RCC 7860 (cell line): ENCODE measurements at regions not wholly inside any gene's neighbourhood (a gene's known extent, or its start where the extent isn't known, plus 50 kb on each side); places are given as distances from the start of the nearest gene placed in this dataset.

ENCODE experiments used
- DNase-seq: peaks from one replicate; pipeline ENCODE4 v3.0.0-alpha.2; 2015; ENCODE audit warnings: low spot score
- FAIRE-seq: peaks from 2 replicates; lab custom pipeline; 2012; peaks lifted over from hg19 to GRCh38; lab: Jason Lieb, UNC

DNA sequence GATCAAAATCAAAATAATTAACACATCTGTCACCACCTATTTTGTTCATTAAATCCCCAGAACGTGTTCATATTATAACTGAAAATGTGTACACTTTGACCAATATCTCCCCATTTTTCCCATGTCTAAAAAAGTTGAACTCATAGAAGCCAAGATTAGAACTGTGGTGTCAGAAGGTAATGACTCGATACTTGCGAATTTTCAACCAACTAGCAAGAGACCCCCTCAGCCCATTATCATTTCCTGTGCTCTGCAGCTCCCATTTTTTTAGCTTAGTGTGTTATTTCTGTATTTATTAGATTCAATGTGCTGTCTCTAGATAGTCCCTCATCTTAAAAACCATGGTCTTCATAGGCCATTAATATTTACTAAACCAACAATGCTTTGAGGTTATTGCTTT is 248.7 kb upstream of the PIK3C3 start:
- FAIRE-seq (no peak), DNase-seq (no peak)

DNA sequence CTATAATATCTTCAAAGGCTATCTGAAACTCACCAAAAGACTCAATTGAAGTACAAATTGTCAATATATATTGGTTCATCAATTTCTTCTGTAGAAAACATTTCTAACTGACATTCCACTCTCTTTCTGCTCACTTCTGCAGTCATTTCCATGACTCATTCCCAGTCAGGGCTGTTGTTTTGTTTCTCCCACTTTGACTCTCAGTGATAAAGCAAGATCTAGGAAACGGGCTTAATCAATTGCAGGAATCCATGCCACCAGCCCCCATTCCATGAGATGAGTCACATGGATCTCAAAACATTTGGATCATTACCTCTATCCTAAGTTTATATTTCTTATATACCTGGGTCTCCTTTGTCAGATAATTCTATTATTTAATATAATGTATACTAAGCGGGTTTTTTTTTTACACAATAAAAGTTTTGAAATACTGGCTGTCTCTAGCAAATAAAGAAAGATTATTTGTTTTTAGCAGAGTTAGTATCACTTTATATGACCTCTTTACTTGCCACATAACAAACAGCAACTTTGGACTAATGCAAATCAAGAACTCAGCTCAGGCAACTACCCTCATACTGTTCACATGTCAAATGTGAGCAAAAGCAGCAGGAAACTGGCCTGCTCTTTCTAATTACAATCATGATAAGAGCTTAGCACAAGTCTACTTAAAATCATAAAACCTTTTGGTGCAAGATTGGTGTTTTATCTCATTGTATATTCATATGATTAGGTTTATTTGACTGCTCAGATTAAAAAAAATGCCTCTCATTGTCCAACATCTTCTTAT is 251.1 kb upstream of the PIK3C3 start:
- FAIRE-seq (no peak), DNase-seq (no peak)

DNA sequence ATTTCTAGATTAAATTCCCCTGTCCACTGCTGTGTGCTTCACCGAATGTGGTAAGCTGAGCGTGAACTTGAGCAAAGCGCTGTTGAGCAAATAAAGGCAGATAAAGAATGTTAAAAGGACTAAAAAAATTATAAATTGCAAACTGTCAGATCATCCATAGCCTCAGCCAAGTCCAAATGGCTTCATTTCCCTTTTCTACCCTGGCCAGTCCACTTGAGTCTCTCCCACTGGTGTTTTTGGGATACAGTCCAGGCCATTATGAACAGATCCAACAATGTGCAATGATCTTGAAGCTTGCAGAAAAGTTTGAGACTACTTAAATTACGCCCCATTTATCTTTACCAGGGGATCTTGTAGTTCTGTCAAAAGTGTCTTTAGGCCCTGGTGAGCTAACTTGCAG is 254.6 kb upstream of the PIK3C3 start:
- DNase-seq: no peak
- FAIRE-seq: no peak

DNA sequence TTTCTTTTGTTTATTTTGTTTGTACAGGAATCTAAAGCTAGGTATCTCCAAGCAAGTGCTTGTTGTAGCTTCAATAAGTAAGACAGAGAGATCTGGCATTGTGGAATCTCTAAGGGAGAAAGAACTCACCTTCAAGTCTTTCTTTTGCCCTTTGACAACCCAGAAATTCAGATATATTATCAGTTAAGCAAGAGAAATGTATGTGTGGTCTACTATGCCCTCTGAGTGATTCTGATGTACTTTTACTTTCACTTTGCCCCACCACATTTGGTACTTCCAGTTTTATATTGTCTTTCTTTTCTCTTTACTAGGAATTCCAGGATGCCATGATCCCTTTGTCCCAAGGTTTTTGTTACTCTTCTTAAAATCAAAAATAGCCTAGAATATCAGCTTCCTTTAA is 259.6 kb upstream of the PIK3C3 start:
- FAIRE-seq (no peak), DNase-seq (no peak)

DNA sequence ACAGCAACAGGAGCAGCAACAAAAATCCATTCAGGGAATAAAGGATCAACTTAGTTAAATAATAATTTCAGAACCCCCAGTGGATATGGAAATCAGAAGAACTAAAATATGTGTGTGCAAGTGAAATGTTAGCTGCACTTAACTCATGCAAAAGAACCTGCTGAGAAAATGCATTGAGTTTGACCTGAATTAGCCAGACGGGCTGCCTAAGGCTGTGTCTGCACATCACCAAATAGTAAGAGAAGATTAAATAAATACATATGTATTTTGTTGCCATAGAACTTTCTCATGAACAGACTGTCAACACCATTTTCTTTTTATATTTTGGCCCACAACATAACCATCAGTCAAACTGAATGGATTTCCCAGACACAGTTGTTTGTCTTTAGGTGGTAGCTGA is 262.0 kb upstream of the PIK3C3 start:
- no peak for FAIRE-seq
- DNase-seq: no peak

DNA sequence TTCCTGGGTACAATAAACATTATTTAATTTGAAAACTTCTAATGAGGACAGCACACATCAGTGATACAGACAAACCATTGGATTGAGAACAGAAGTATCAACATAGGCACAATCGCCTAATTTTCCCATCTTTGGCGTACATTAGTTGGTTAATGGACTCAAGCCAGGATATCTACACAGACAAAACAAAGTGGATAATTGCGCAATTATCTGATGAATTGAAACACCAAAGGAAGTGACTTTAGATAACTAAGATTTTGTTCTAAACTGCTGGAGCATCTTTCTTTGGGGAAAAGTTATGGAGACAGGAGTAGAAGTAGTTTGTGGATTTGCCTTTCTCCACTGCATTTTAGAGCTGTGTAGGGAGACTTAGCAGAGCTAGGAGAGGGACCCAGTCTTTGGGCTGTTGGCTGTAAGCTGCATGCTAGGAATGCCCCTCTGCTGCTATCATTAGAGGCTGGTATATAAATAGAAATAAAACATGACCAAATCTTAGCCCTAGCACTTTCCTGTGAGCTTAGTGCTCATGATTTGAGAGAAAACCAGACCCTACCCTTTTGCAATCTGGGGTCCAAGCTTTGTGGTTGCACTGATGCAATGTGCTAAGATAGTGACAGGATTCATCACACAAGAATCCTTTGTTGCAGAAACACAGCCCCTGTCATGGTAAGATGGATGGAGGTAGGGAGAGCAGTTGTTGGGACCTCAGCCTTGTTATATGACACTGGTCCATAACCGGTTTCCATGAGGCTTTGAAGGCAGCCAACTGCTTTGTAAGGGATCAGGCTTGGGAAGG is 264.5 kb upstream of the PIK3C3 start:
- DNase-seq (no peak), FAIRE-seq (no peak)

DNA sequence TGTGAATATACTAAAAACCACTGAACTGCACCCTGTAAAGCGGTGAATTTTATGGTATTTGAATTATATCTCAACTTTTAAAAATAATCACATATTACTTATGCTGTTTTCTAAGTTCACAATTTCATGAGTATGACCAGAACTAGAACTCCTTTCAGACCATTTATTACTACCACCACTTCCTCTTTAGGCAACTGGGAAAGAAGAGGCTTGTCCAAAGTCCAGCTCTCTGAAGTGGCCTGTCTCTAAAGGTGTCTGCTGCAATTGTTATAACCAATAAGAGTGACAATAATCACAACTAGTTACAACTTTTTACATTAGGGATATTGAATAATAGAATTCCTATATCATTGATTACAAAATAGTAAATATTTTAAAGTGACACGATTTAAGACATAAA is 267.9 kb upstream of the PIK3C3 start:
- no peak for FAIRE-seq

DNA sequence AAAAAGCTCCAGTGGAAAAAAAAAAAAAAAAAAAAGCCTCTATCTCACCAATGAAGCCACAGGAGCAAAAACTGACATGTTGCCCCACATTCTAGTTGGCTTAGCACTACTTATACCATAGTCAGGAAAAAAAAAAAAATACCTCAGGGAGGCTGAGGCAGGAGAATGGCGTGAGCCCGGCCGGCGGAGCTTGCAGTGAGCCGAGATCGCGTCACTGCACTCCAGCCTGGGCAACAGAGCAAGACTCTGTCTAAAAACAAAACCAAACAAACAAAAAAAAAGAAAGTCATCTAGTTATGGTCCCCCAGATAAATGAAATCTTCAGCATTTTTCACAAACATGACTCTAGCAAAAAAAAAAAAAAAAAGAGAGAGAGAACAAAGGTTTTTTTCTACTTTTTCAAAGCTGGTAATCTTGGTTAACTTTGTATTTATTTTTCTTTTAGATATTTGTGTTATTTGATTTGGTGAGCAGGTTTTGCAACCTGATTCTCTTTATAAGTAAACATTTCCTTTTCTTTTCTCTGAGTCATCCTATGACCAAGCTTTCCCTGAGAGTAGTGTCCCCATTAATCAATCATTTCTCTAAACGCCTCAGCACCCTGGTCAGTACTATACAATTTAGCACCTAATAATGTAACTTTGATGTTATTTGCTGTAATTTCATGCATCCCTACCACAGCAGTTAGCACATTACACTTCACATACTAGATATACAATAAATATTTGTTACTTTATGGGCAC is 273.7 kb upstream of the PIK3C3 start:
- FAIRE-seq: no peak

More for the DNA sequence above, 267.9 kb upstream of the PIK3C3 start:
- DNase-seq: no peak

DNA sequence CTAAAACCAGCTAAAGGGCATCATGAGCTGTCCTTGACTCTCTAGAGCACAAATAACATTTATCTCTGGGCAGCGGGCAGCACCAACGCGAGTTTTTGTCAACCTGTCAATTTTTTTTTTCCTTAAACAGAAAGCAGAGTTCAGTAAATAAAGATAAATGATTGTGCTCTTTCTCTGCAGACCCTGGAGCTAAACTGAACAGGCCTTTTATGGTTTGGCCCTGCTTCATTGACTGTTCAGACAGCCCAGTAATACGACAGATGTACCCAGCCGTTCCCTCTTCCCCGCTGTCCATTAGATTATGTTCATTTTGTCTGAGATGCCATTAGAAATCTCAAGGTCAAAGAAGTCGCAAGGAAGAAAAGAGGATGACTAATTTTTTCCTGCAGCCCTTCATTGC is 280.5 kb upstream of the PIK3C3 start:
- no peak for FAIRE-seq

More for the DNA sequence above, 273.7 kb upstream of the PIK3C3 start:
- DNase-seq: no peak

DNA sequence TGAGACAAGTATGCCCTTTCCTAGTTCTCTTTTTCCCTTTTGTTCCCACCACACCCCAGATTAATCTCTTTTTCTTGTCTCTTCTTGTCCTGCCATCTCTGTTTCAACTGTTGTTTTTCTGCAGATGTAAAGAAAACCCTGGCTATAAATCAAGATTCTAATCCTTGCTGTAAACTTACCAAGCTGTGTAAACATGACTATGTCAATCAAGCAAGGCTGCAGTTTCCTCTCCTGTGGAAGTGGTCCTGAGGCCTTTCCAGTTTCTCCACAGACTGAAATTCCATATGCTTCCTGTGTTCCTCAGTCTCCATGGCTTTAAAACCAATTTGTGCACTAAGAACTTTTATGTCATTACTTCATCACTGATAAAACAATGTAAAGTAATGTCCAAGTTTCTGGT is 288.8 kb upstream of the PIK3C3 start:
- no peak for FAIRE-seq

More for the DNA sequence above, 280.5 kb upstream of the PIK3C3 start:
- DNase-seq: no peak

DNA sequence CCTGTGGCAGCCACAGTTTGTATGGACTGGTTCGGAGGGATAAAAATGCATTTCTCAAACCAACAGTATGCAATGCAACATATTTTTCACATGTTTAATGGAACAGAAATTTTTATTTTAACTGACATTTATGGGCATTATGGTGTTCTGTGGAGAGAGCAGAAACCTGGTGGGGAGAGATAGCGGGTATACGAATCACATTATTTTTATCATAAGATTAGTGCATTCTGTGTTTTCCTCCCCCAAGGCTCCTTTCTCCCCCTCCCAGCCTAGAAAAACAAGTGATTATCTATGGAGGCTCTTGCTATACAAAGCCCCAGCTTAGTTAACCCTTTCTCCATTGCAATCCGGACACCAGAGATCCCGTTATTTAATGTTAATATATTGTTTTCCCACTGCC is 289.8 kb upstream of the PIK3C3 start:
- DNase-seq (no peak), FAIRE-seq (no peak)

More for the DNA sequence above, 288.8 kb upstream of the PIK3C3 start:
- no peak for DNase-seq

DNA sequence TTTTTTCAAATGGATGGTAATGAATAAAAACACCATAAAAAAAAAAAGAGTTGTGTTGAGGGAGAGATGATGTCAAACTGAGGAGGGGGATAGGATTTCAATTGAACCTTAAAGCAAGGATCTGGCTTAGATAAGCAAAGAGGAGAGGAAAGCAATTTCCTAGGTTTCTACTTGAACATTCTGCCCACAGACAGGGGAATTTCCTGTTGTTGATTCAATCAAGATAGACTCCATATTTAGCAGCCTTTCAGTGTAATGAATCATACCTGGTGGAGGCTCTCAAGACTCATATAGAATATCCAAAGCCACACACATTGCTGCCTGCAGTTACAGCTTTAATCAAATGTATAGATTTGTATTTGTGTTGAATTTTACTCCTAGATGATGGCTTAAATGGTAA is 294.4 kb upstream of the PIK3C3 start:
- no peak for FAIRE-seq
- no peak for DNase-seq

DNA sequence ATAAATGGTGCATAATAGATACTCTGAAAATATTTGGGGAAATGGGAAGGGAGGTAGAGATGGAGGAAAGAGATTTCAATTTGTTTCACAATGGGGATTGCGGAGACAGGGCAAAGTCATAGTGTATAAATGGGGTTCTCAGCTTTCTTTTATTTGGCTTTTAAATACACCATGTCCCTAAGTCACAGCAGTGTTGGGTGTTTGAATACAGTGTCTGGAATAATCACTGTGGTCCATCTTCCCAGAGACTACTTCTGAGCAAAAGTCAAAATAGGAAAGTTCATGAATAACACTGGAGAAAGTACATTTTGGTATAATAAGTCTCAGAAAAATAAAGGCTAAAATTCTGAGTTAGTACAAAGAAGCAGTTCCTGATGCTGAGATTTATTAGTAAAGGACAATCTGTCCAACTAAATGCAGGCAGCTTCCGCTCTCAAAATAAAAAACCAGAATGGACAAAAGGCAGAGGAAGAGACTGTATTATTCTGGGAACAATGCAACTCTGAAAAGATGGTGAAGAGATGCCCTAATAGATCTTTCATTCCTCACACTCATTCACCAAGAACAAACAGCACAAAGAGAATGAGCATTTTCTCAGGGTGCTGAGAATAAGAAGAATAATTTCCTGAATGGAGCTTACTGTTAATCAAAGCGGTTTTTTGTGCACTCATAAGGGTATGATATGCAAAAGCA is 295.4 kb upstream of the PIK3C3 start:
- DNase-seq (no peak), FAIRE-seq (no peak)

DNA sequence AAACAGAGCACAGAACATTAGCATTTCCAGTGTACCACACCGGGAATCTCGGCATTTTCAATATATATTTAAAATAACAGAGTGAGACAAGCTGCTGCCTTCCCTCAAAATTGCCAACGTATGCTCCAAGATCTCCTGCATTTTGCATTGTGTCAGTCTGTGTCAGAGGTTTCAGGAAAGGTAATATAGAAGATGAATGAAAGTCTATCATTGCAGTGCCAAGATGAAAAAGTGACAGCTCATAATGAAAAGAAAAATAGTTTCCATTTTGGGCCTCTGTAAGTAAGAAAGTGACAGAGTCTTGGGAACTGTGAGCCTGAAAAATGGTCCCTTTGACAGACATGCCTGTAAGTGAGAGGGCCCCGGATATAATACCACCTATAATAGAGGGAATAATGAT is 297.8 kb upstream of the PIK3C3 start:
- FAIRE-seq: no peak
- DNase-seq: no peak

DNA sequence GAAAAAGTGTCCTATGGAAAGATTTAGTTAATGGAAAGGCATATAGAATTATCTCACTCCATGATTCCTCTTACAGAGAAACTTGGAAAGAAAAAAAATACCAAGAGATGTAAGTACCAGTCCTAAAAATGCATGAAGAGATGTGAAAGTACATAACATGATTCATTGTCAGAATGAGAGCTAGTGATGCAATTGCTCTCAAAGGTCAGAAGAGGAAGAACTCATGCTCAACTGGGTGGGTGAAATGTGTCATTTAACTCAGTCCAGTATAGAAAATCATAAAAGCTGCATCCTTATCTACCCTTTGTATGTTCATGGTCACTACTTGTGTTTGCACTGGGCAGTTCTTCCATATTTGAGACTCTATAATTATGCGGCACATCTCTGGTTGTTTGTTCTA is 300.0 kb upstream of the PIK3C3 start:
- DNase-seq (no peak), FAIRE-seq (no peak)

DNA sequence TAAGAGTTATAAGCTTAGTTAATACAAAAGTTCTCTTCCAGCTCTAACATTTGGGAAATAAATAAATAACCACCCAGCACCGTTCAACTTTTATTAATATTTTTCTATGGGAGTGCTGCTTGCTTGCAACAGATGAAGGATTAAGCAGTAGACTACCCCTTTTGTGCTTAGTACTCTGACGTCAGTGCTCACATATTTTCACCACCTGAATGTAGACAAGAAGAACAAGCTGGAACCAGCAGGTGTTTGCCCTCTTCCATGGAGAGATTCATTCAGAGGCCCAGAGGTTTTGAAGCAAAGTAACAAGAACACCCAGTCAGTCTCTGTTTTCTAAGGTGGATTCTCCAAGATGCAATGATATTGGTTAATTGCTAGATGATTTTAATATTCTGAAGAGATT is 307.1 kb upstream of the PIK3C3 start:
- DNase-seq (no peak), FAIRE-seq (no peak)

DNA sequence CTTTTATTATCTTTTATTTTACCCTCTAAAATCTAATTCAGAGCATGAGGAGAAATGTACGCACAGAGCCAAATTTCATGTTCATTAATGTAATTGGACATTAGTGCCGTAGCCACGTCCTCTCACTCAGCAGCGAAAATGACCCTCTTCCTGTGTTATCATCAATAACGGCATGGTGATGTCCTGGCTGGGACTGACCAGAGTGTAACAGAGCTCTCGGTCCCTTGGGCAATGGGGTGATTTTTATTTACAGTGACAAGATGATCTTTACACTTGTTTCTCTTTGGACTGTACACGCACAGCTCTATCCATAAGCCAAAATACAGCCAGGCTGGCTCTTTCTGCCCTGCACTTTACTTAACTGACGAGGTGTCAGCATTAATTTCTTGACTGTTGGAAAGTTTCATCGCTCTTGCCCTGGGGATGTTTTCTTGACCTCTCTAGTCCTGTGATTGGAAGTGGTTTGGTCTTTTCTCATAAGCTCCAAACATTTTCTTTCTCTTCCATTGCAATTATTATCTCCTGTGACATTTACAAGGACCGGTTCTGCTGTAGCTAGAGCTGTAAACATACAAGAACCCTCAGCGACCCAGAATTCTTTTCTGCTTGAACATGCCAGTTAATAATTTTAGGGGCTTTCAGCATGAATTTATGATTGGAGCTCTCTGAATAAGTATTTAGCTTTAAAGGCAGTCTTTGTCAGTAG is 308.0 kb upstream of the PIK3C3 start:
- no peak for DNase-seq

DNA sequence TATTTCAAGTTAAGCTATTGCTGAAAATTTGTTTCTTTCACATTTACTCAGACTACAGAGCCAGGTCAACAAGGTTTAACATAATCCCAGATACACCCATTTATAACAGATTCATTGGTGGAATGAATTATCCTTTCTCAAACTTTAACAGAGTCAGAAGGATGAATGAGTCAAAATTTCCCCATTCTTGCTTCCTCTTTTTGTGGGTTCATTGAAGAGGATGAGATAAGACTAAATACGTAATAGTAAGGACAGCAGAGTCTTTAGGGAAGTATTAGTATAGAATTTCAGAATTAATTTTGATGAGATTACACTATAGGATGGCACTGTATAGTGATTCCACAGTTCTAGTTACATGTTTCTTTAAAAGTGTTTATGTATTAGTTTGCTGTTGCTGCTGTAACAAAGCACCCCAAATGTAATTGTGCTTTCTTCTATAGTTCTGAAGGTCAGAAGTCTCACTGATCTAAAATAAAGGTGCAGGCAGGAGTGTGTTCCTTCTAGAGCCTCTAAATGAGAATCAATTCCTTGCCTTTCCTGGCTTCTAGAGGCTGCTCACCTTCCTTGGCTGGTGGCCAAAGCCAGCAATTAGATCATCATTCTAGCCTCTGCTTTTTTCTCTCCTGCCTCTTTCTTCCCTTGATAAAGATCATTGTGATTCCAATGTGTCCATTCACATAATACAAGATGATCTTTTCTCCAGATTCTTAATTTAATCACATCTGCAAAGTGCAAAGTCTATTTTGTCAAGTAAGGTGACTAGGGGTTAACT is 309.3 kb upstream of the PIK3C3 start:
- DNase-seq (no peak), FAIRE-seq (no peak)

More for the DNA sequence above, 308.0 kb upstream of the PIK3C3 start:
- FAIRE-seq: no peak

DNA sequence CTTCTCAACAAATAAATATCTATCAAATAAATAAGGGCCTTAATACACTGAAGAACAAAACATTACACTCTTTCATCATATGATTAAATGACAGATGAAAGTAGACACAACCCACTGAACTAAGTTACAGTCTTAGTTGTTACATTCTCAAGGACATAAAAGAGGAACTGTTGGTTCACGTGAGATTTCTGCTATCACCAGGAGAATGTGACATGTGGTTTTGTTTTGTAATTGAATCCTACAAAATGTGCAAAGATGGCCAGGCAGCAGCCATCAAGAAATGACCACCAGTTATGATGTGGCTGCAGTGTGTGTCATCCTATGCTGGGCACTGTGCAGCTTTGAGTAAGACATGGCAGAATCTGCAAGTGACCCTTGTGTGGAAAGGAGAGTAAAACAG is 310.6 kb upstream of the PIK3C3 start:
- DNase-seq: no peak
- no peak for FAIRE-seq

DNA sequence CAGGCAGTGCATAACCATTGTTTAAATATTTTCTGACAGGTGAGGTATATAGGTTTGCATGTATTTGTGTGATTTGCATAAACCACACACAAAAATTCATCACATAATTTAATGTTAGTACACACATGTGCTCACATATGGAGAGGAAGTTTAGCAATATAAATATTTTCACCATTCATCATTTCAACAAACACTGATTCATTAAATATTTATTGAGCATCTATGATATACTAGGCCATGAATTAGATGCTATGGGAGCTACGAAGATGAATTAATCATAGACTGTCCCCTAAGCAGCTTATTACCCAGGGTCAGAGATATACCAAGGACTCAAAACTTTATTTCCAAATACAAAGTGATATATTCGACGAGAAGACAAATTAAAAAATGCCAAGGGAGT is 311.6 kb upstream of the PIK3C3 start:
- FAIRE-seq (no peak), DNase-seq (no peak)
